Muscle of arm (tissue), 1 donor: ENCODE measurements at regions not wholly inside any gene's neighbourhood (a gene's known extent, or its start where the extent isn't known, plus 50 kb on each side); places are given as distances from the start of the nearest gene placed in this dataset.
"Not testable (repeated sequence)": the region's sequence is repeated elsewhere in the genome, so short reads cannot be mapped to it uniquely, and the experiment has no call there.

Experiments
- DNase-seq: peaks from one replicate; pipeline ENCODE4 v3.0.0-alpha.2; 2013

GRCh38 chr3:173216063-173216462 lies 75.0 kb upstream of the SPATA16 start:
- DNase-seq, result no peak

- DNase-seq, result no peak
Measured at GRCh38 chr3:173214576-173214975, 73.5 kb upstream of the SPATA16 start.

GRCh38 chr3:173199568-173199967 lies 58.5 kb upstream of the SPATA16 start:
- DNase-seq, result no peak

GRCh38 chr3:173194868-173195267 lies 53.8 kb upstream of the SPATA16 start:
- not testable (repeated sequence) for DNase-seq

- DNase-seq, result no peak
Measured at GRCh38 chr3:173191611-173192010, 50.6 kb upstream of the SPATA16 start.
